ENCODE measurements at regions not wholly inside any gene's neighbourhood (a gene's known extent, or its start where the extent isn't known, plus 50 kb on each side); places are given as distances from the start of the nearest gene placed in this dataset.

DNA sequence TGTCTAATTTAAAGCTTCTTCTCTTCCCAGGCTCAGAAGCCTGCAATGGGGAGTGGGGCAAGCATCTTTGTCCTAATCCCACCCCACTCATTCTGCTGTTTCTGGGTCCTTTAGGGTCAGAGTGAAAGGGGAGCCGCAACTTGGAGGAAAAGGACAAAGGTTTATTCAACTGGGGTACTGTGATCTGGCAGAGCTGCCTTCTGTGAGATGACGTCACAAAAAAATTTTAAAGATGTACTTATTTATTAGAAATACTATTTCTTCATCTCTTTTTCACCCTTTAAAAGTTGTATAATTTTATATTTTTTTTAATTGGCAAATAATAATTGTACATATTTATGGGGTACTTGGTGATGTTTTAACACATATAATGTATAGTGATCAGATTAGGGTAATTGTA lies 302.6 kb downstream of the TDRD3 start:
- TF ChIP-seq EP300 (IDR thresholded peaks at IDR 0.05) (no peak), POLR2A (IDR thresholded peaks at IDR 0.05) (no peak), POLR2AphosphoS5 (IDR thresholded peaks at IDR 0.05) (no peak), CTCF (IDR thresholded peaks at IDR 0.05) (no peak)
- 80 to 90% methylated on average over 2 of the region's 2 CpGs for WGBS, 2 donors
- H3K27me3 ChIP-seq = no peaks in the 10 kb centered on the region
- H3K9me3 ChIP-seq = no peaks in the 10 kb centered on the region
- H3K4me1 ChIP-seq = no peaks in the 10 kb centered on the region
- no peaks in the 10 kb centered on the region for H3K36me3 ChIP-seq
- DNase-seq = no peak
- intact Hi-C loops (cut with DNase I) = no loop called here
- no peak overlapping the region for H3K27ac ChIP-seq
- no peak overlapping the region for H3K4me3 ChIP-seq

GRCh38 chr13:60696602-60697001 lies 299.6 kb downstream of the TDRD3 start:
- Histone ChIP-seq H3K9me3 (no peaks in the 10 kb centered on the region), H3K4me1 (no peaks in the 10 kb centered on the region), H3K27me3 (no peaks in the 10 kb centered on the region), H3K36me3 (no peaks in the 10 kb centered on the region), H3K27ac (no peak overlapping the region), H3K4me3 (no peak overlapping the region)
- TF ChIP-seq CTCF (IDR thresholded peaks at IDR 0.05) (no peak), POLR2A (IDR thresholded peaks at IDR 0.05) (no peak), EP300 (IDR thresholded peaks at IDR 0.05) (no peak), POLR2AphosphoS5 (IDR thresholded peaks at IDR 0.05) (no peak)
- DNase-seq = no peak
- 42 to 53% methylated on average over 6 of the region's 6 CpGs for WGBS, 2 donors
- intact Hi-C loops (cut with DNase I) = no loop called here

- no peak for DNase-seq
- intact Hi-C loops (cut with DNase I) = no loop called here
- H3K4me1 ChIP-seq = peaks cover 0 to 8% (median 0%) of the 10 kb centered on the region in 4 donors
- no peaks in the 10 kb centered on the region for H3K27me3 ChIP-seq
- no peak for TF ChIP-seq POLR2AphosphoS5 (IDR thresholded peaks at IDR 0.05)
- no peak for TF ChIP-seq CTCF (IDR thresholded peaks at IDR 0.05)
- TF ChIP-seq EP300 (IDR thresholded peaks at IDR 0.05) = no peak
- no peak for TF ChIP-seq POLR2A (IDR thresholded peaks at IDR 0.05)
- no peaks in the 10 kb centered on the region for H3K9me3 ChIP-seq
- H3K4me3 ChIP-seq = no peak overlapping the region
- H3K27ac ChIP-seq = no peak overlapping the region
- H3K36me3 ChIP-seq = no peaks in the 10 kb centered on the region
Measured at GRCh38 chr13:60691268-60691667, 294.2 kb downstream of the TDRD3 start.

DNA sequence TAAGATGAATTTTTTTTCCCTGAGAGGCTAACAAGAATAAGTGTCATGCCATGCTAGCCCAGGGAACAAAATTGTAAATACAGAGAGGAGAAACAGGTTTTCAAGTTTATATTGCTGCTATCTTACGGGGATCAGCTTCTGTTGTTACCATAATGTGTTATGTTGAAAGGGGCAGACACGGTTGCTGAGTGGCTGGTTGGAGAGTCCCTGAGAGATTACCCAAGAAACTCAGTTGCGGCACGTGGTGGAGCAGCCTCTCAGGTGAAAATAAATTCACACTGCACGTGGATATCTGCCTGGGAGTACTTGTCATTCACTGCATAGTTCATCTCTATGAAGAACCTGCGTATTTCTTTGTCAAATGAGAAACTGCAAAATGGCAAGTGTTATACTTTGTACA lies 293.6 kb downstream of the TDRD3 start:
- Histone ChIP-seq H3K4me1 (peaks cover 0 to 8% (median 0%) of the 10 kb centered on the region in 4 donors), H3K4me3 (no peak overlapping the region), H3K27ac (no peak overlapping the region), H3K27me3 (no peaks in the 10 kb centered on the region), H3K9me3 (no peaks in the 10 kb centered on the region), H3K36me3 (no peaks in the 10 kb centered on the region)
- intact Hi-C loops (cut with DNase I) = no loop called here
- DNase-seq = no peak
- WGBS, 2 donors = 53 to 63% methylated on average over 6 of the region's 6 CpGs
- no peak for TF ChIP-seq POLR2AphosphoS5 (IDR thresholded peaks at IDR 0.05)
- TF ChIP-seq EP300 (IDR thresholded peaks at IDR 0.05) = no peak
- no peak for TF ChIP-seq POLR2A (IDR thresholded peaks at IDR 0.05)
- no peak for TF ChIP-seq CTCF (IDR thresholded peaks at IDR 0.05)

DNA sequence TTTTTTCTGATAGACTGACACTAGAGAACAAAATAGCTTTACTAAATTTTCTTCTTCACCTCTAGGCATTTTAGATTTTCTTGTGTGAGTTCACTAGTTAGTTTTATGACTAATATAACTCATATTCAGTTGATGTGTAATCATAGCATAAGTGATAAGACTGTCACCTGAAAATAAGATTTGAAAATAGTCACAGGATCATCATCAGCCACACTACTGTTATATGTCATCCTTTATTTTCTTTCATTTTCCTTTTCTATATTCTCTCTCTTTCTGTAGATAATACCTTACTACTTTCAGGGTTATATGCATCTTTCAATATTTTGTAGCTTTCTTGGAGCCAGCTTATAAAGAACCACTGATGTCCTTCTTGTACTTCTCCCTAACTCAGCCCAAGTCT lies 292.6 kb downstream of the TDRD3 start:
- no peaks in the 10 kb centered on the region for H3K36me3 ChIP-seq
- intact Hi-C loops (cut with DNase I) = no loop called here
- no peak overlapping the region for H3K4me3 ChIP-seq
- peaks cover 0 to 8% (median 0%) of the 10 kb centered on the region in 4 donors for H3K4me1 ChIP-seq
- TF ChIP-seq EP300 (IDR thresholded peaks at IDR 0.05) (no peak), POLR2AphosphoS5 (IDR thresholded peaks at IDR 0.05) (no peak), CTCF (IDR thresholded peaks at IDR 0.05) (no peak), POLR2A (IDR thresholded peaks at IDR 0.05) (no peak)
- DNase-seq = no peak
- H3K9me3 ChIP-seq = no peaks in the 10 kb centered on the region
- no peaks in the 10 kb centered on the region for H3K27me3 ChIP-seq
- H3K27ac ChIP-seq = no peak overlapping the region
